Testis (tissue), 2 donors: ENCODE measurements at regions not wholly inside any gene's neighbourhood (a gene's known extent, or its start where the extent isn't known, plus 50 kb on each side); places are given as distances from the start of the nearest gene placed in this dataset.

Experiments used
- DNase-seq: peaks from one replicate; pipeline ENCODE4 v3.0.0-alpha.2; 2019
- H3K27ac ChIP-seq, 2 donors: fragments of 200-600 bp; sonication (generic); one replicate each; pipeline ENCODE4 v1.5.1; 2019
- H3K27me3 ChIP-seq: fragments of 200-600 bp; sonication (generic); one replicate; pipeline ENCODE4 v1.5.1; 2019
- H3K36me3 ChIP-seq: fragments of 200-600 bp; sonication (generic); one replicate; pipeline ENCODE4 v1.5.1; 2017; ENCODE audit warnings: low read depth; ENCODE audit errors: missing control alignments
- H3K4me1 ChIP-seq: fragments of 200-600 bp; sonication (generic); one replicate; pipeline ENCODE4 v1.5.1; 2019
- H3K4me3 ChIP-seq, 2 donors: fragments of 200-600 bp; sonication (generic); one replicate each; pipeline ENCODE4 v1.5.1; 2017 to 2019
- H3K9me3 ChIP-seq: fragments of 200-600 bp; sonication (generic); one replicate; pipeline ENCODE4 v1.5.1; 2017
- POLR2A ChIP-seq: fragments of 450-650 bp; IDR thresholded peaks from one replicate; pipeline ENCODE4 v1.6.1; 2017; ENCODE audit warnings: antibody characterized with exemption, mild to moderate bottlenecking, moderate library complexity
- WGBS, 2 donors: methylation state at CpG; one replicate each; pipeline ENCODE4 v1.1.5; 2018; 5-methylcytosine and 5-hydroxymethylcytosine counted together
- intact Hi-C: fragments of 100-400 bp; cut with DNase I; formaldehyde crosslinking; loops from one replicate; pipeline ENCODE4 v1.15.1; 2023; ENCODE audit warnings: low total_unique reads
- TF ChIP-seq, protein P1 (sequence below), 3 experiments: fragments of 450-650 bp in 2 of 3; fragments of 200-600 bp in 1 of 3; sonication (generic) in 1 of 3; IDR thresholded peaks; one replicate each; pipeline ENCODE4 v1.5.1; 2016 to 2019; ENCODE audit warnings: antibody characterized with exemption in 3 of 3, mild to moderate bottlenecking in 2 of 3, moderate library complexity in 1 of 3

DNA sequence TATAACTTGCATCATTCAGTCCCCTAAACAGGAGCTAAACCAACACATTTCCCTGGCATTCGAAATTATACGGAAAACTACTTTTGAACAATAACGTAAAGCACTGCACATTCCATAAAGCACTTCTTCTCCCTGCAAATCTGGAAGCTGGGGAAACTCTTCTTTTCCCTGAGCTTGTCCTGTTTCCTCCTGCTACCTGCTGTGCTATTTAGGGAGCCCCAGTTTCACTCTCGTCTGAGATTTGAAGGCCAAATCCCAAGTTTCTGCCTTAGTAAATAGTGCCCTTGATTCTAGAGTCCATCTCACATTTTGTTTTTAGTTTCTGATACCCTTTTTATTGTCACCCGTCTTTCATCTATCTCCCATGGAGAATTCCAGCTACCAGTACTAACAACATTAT is 67.7 kb upstream of the OSR1 start:
- Histone ChIP-seq H3K27ac (no peak overlapping the region), H3K4me1 (no peaks in the 10 kb centered on the region), H3K36me3 (no peaks in the 10 kb centered on the region), H3K9me3 (no peaks in the 10 kb centered on the region), H3K27me3 (no peaks in the 10 kb centered on the region), H3K4me3 (no peak overlapping the region)
- intact Hi-C loops, result no loop called here
- no peak for DNase-seq
- WGBS, 2 donors, result 80 to 88% methylated on average over 5 of the region's 5 CpGs
- TF ChIP-seq, protein P1, sequence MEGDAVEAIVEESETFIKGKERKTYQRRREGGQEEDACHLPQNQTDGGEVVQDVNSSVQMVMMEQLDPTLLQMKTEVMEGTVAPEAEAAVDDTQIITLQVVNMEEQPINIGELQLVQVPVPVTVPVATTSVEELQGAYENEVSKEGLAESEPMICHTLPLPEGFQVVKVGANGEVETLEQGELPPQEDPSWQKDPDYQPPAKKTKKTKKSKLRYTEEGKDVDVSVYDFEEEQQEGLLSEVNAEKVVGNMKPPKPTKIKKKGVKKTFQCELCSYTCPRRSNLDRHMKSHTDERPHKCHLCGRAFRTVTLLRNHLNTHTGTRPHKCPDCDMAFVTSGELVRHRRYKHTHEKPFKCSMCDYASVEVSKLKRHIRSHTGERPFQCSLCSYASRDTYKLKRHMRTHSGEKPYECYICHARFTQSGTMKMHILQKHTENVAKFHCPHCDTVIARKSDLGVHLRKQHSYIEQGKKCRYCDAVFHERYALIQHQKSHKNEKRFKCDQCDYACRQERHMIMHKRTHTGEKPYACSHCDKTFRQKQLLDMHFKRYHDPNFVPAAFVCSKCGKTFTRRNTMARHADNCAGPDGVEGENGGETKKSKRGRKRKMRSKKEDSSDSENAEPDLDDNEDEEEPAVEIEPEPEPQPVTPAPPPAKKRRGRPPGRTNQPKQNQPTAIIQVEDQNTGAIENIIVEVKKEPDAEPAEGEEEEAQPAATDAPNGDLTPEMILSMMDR (IDR thresholded peaks at IDR 0.05), result no peak
- no peak for TF ChIP-seq POLR2A

DNA sequence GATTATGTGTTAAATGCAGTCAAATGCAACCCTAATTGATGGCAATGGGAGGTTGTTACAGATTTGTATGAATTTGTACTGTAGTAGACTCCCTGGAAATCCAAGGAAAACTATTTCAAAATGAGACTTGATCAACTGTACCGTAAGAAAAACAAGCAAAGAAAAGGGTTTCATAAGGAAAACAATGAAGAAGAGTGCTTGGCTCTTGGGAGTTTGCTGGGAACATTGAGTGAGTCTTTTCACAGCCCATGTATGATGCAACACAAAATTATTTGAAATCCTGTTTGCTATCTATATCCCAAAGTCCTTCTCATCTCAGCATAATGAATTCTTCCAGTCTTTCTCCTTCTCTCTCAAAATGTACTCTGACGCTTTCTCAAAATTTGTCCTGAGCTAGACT is 67.0 kb upstream of the OSR1 start:
- Histone ChIP-seq H3K4me3 (no peak overlapping the region), H3K4me1 (no peaks in the 10 kb centered on the region), H3K27ac (no peak overlapping the region), H3K9me3 (no peaks in the 10 kb centered on the region), H3K27me3 (no peaks in the 10 kb centered on the region), H3K36me3 (no peaks in the 10 kb centered on the region)
- TF ChIP-seq, protein P1 (IDR thresholded peaks at IDR 0.05), result no peak
- TF ChIP-seq POLR2A, result no peak
- WGBS, 2 donors, result 53 to 60% methylated on average over 2 of the region's 2 CpGs
- no peak for DNase-seq
- intact Hi-C loops, result no loop called here

DNA sequence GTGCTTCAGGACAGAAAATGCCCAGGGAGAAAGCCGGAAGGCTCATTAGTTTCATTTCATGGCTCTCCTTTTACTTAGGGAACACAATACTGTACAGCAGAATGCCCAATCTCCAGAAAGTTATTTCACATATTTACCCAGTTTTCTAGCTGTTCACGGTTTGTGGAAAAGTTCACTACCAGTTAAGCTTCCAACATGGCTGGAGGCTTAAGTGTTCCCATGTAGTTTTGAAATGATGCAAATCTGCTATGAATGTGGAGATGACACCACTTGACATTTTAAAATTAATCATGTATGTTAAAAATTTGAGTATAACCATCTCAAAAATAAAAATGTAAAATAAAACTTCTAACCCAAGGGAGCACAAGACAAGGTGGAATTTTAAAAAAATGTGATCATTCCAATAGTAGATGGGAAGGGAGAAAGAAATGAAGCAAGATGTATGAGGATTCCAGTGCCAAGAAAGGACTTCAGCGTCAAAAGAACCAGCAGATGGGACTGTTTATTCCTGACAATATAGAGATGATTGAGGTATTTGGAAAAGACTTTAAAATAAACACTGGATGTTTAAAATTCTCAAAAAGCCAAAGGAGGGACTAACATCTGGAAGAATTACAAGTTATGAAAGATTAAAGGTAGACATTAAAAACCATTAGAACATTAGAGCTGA is 60.9 kb upstream of the OSR1 start:
- H3K9me3 ChIP-seq, result no peaks in the 10 kb centered on the region
- no peak overlapping the region for H3K4me3 ChIP-seq
- intact Hi-C loops, result no loop called here
- no peaks in the 10 kb centered on the region for H3K36me3 ChIP-seq
- H3K4me1 ChIP-seq, result no peaks in the 10 kb centered on the region
- no peak for DNase-seq
- H3K27me3 ChIP-seq, result no peaks in the 10 kb centered on the region
- TF ChIP-seq, protein P1 (IDR thresholded peaks at IDR 0.05), result no peak
- no peak for TF ChIP-seq POLR2A
- WGBS, 2 donors, result 68 to 70% methylated on average over 3 of the region's 3 CpGs
- H3K27ac ChIP-seq, result no peak overlapping the region

DNA sequence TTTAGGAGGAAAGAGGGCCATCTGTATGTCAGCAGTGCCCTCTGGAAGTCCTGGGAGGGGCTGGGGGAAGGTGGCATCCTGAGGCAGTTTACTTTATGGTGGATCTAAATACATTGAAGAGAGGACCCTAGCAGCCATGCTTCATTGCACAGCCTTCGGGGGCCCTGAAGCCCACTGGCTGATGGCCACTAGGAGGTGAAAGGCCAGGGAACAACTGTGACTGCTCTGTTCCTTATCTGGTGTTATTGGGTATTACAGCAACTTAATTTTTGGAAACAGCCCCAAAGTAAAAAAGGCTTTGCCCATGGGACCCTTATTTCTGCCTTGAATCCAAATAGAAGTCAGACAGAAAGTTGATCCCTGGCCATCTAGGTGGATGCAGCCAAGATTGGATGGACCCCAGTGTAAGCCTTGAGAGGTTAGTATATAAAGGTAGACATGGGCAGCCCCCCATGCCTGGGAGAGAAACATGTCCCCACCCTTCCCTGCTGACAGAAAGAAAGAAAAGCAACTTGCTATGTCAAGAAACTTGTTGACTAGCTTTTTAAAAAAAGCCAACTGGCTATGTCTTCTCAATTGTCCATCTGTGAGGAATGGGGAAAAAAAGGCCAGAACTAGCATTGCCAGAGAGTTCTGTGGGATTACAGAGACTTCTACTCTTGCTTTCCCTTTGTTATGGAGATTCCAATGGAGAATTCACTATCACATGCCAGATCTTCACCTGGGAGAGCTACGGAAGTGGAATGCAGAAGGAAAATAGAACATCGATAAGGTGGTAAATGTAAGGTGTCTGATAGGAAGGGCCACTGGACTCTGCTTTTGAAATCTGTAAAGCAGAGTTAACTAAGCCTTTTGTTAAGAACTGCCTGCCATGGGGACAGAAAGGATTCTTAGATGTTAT is 58.6 kb upstream of the OSR1 start:
- H3K36me3 ChIP-seq, result no peaks in the 10 kb centered on the region
- TF ChIP-seq, protein P1 (IDR thresholded peaks at IDR 0.05), result no peak
- no peak for TF ChIP-seq POLR2A

More for the DNA sequence above, 58.6 kb upstream of the OSR1 start:
- 69 to 72% methylated on average over 3 of the region's 3 CpGs for WGBS, 2 donors
- no peaks in the 10 kb centered on the region for H3K9me3 ChIP-seq
- no peak for DNase-seq
- H3K27ac ChIP-seq, result no peak overlapping the region
- intact Hi-C loops, result no loop called here
- H3K4me3 ChIP-seq, result no peak overlapping the region
- H3K4me1 ChIP-seq, result no peaks in the 10 kb centered on the region
- H3K27me3 ChIP-seq, result no peaks in the 10 kb centered on the region
